Neural cell (in vitro differentiated cells): ENCODE measurements at regions not wholly inside any gene's neighbourhood (a gene's known extent, or its start where the extent isn't known, plus 50 kb on each side); places are given as distances from the start of the nearest gene placed in this dataset.

Experiments
- CTCF ChIP-seq: fragments of 450-650 bp; IDR thresholded peaks from 2 replicates; pipeline ENCODE4 v1.5.1; 2014; ENCODE audit warnings: antibody characterized with exemption, mild to moderate bottlenecking, moderate library complexity; ENCODE audit not compliant: poor library complexity, severe bottlenecking
- EP300 ChIP-seq: fragments of 450-650 bp; conservative IDR thresholded peaks from 2 replicates; pipeline ENCODE4 v1.6.1; 2014; ENCODE audit warnings: antibody characterized with exemption, mild to moderate bottlenecking, moderate library complexity; ENCODE audit not compliant: poor library complexity, severe bottlenecking
- EZH2 ChIP-seq: fragments of 200-600, 300-800 bp; shearing (Covaris generic), sonication (generic); IDR thresholded peaks from 2 replicates; pipeline ENCODE4 v1.6.1; 2014; ENCODE audit warnings: antibody characterized with exemption, low read length, borderline replicate concordance, mild to moderate bottlenecking; ENCODE audit not compliant: insufficient read depth, poor library complexity, severe bottlenecking
- MXI1 ChIP-seq: fragments of 450-650 bp; conservative IDR thresholded peaks from 2 replicates; pipeline ENCODE4 v1.6.1; 2014; ENCODE audit warnings: antibody characterized with exemption, mild to moderate bottlenecking; ENCODE audit not compliant: poor library complexity, severe bottlenecking
- POLR2AphosphoS5 ChIP-seq: IDR thresholded peaks from 2 replicates; pipeline ENCODE4 v1.6.1; 2012
- RAD21 ChIP-seq: fragments of 450-650 bp; conservative IDR thresholded peaks from 2 replicates; pipeline ENCODE4 v1.6.1; 2014; ENCODE audit warnings: antibody characterized with exemption, mild to moderate bottlenecking, moderate library complexity
- REST ChIP-seq: IDR thresholded peaks from 2 replicates; pipeline ENCODE4 v1.6.1; 2012; ENCODE audit warnings: borderline replicate concordance
- SMC3 ChIP-seq: fragments of 450-650 bp; conservative IDR thresholded peaks from 2 replicates; pipeline ENCODE4 v1.6.1; 2014; ENCODE audit warnings: antibody characterized with exemption, mild to moderate bottlenecking, moderate library complexity; ENCODE audit not compliant: poor library complexity
- TAF1 ChIP-seq: IDR thresholded peaks from 2 replicates; pipeline ENCODE4 v1.6.1; 2012; ENCODE audit warnings: low read depth

GRCh38 chr13:22201375-22201925 lies 530.6 kb downstream of the FGF9 start:
- TF ChIP-seq POLR2AphosphoS5: no peak
- no peak for TF ChIP-seq CTCF
- no peak for TF ChIP-seq EZH2
- TF ChIP-seq RAD21: no peak
- no peak for TF ChIP-seq REST
- no peak for TF ChIP-seq EP300
- TF ChIP-seq TAF1: no peak
- TF ChIP-seq SMC3: no peak
- TF ChIP-seq MXI1: no peak
